KG1 (cell line): ENCODE measurements at regions not wholly inside any gene's neighbourhood (a gene's known extent, or its start where the extent isn't known, plus 50 kb on each side); places are given as distances from the start of the nearest gene placed in this dataset.

ENCODE experiments used
- DNase-seq: peaks from one replicate; lab custom pipeline; 2025; lab: John Stamatoyannopoulos, UW

DNA sequence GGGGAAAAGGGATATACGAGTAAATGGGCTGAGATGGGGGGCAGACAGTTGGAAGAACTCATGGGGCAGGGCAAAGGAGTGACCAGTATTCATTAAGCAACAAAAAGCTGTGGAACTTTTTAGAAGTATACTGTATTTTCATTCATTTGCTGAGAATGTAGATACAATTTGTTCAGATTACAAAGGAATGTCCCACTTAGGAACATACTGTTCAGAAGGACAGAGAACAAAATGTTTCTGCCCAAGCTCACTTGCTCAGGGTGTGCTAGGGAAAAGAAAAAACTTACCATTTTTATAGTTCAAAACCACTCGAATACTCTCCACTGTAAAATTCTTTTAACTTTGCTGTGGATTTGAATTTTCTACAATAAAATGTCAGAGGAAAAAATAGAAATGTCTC is 135.2 kb upstream of the AFF2 start:
- DNase-seq, result no peak

DNA sequence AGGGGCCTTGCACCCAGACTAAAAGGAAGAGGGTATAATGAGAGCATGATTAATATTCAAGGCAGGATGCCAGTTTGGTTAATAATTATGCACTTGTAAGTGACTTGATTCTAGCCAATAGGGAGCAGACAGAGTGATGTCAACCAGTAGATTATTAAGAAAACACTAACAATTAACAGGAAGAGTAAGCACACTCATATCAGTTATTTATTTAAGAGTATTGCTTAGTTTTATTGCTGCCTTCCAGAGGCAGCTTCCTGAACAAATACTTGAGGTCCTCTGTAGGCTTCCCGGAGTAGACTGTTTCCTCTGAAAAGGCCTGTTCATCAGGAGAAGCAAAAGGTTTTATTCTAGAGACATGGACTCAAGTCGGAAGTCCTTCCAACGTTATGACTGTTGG is 129.1 kb upstream of the AFF2 start:
- no peak for DNase-seq

DNA sequence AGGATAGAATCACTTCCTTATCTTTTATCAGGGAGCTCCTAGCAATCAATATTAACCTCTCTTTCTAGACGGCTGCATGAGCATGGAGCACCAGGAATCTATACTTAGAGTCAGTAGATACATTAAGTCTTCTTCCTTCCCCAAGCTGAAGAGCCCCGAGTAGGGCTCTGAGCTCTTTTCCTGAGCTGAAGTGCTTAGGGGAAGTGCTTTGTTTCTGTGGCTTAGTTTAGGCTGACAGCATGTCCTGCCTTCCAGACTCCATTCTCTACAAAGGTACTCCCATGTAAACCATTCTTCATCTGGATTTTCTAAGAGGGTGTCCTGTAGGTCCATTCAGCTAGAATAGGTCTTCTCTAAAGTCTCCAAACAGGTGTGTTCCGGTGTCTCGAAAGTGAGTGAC is 127.5 kb upstream of the AFF2 start:
- DNase-seq, result no peak

GRCh38 chrX:148376342-148376741 is 124.1 kb upstream of the AFF2 start:
- DNase-seq, result no peak

DNA sequence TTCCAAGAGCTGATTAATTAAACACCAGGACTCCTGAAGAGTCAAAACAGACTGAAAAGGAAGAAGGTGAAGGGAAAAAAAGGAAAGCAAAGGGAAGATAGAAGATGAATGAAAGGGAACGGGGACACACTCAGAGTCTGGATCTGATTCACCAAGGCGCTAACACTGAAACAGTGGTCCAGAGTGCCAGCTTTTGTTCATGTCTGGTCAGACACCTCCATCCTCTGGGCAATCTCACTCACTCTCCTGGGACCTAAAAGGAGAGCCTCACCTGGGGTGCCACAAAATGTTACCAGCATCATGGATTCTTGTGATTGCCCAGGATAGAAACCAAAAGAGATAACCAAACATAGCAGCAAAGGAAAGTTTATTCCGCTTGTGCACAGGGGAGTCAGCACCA is 120.3 kb upstream of the AFF2 start:
- DNase-seq, result no peak

DNA sequence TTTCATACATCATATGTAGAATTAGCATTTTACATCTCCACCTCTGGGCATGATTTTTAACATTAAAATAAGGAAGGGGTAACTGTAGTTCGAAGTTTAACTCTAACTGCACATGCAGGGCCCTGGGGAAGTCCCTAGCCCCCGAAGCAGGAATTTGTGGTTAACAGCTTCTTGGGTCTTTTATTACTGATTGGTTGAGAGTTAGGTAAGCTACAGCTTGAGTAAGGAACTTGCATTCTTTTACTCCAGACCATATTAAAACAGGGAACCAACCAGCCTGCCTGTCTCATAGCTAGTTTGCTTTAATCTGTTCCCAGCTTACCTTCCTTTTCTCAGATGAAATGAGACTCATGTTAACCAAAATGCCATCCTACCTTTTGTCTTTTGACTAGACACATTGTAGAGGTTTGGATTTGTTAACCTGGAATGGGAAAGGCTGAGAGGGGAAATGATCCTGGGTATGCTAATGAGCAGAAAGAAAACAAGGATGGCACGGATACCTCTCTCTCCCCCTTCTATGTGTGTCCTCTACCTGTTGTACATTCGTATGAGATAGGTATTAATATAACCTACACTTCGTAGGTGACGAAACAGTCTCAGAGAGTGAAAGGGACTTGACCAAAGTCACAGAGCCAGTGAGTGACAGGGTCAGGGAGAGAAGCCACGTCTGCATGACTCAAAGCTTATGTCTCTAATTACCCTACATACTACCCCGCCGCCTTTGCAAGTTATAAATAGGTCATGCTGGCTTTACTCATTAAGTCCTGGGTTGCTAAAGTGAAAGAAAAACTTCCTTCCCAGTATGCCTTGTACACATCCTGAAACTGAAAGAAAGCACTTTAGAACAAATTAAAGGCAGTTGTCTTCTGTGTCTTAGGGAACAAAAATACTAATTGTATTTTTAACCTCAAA is 119.5 kb upstream of the AFF2 start:
- DNase-seq, result peak; percentile 2

DNA sequence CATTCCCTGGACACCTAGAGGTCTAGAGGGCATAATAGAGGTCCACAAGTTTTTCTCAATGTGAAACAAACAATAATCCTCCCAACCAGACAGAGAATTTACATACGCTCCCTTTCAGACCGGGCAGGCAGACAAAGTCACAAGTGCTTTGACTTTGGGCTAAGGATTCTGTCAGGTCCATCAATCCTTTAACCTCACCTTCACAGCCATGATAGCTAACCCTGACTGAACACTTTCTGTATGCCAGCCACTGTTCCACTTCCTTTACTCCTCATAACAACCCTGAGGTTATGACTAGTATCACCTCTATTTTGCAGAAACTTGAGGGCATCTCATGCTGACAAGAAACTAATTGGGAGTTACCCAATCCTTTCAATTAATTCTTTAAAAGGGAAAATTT is 118.8 kb upstream of the AFF2 start:
- DNase-seq, result peak; percentile 1

- DNase-seq, result no peak
These were observed 117.4 kb upstream of the AFF2 start for GRCh38 chrX:148382983-148383382.

- DNase-seq, result no peak
These were observed 114.9 kb upstream of the AFF2 start for GRCh38 chrX:148385471-148385870.

DNA sequence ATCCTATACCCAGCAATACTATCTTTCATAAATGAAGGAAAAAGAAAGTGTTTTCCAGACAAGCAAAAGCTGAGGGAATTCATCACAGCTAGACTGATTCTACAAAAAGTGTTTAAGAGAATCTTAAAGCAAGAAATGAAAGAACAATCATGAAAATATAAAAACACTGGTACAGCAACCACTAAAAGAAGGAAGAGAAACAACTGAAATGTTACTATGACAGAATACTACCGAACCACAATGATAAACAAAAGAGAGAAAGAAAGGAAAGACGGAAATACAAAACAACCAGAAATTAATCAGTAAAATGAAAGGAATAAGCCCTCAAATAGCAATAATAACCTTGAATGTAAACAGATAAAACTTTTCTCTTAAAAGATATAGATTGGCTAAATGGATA is 110.8 kb upstream of the AFF2 start:
- DNase-seq, result no peak

DNA sequence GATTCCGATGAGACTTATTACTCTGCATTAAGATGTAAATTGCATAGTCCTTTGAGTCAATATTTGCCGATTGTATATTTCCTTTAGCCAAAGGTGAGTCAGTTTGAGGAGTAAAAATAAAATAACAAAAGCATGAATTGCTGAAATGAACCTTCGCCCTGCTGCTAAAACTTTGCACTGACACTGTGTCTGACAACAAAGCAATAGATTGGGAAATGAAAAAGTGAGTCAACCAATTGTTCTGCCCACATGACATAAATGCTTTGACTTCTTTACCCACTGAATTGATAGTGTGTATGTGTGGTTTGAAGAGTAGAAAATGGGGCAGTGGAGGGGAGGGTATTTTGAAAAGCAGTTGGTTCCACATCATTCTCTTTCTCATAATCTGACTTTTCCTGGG is 88.4 kb upstream of the AFF2 start:
- DNase-seq, result no peak

DNA sequence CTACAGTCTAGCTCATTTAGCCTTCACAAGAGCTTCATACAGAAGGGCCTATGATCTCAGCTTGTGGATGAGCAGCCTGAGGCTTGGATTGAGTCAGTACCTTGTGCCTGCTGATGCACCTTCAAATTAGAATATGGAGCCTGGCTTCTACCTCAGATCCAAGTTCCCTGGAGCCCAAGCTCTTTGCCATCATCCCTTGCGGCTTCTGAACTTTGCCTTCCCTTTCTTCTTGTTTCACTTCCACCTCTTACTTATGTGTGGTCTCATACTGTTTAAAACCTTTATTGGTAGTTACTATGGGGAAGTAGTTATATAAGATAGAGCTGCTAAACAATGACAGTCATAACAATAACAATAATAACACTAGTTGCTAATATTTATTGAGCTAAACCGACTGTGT is 84.3 kb upstream of the AFF2 start:
- DNase-seq, result no peak

DNA sequence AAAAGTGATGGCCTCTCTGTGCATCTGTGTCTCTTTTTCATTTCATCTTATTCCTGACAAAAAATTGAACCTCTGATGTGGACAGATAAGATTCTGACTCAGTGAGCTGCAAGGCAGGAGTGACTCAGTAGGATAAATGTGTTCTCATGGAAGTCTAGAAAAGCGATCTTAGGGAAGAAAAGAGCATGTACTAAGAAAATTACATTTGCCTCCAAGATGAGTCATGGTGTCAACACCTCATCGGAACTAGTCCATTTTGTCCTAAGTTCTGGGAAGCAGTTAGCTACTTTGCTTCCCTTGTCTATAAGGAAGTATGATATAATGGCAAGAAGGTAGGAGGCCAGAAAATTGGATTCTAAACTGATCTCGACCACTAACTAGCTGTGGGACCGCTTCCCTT is 83.5 kb upstream of the AFF2 start:
- DNase-seq, result no peak

- no peak for DNase-seq
These were observed 82.5 kb upstream of the AFF2 start for GRCh38 chrX:148417934-148418333.

DNA sequence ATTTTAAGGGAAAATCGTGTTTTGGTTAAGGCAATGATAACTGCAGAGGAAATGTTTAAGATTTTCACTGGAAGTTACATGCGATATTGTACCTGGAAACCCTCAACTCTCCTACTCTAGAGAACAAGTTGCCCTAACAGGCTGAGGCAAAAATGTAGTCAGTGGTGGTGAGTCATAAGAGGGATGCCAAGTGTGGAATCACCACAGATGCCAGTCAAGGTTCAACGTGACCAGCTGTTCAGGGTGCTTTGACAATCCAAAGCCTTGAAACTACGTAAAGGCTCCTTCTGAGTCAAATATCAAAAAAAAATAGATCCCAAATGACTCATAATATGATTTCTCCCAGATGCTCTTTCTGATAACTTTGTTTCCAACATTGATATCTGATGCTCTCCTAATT is 77.9 kb upstream of the AFF2 start:
- no peak for DNase-seq

GRCh38 chrX:148424570-148424969 is 75.8 kb upstream of the AFF2 start:
- DNase-seq, result no peak

- DNase-seq, result no peak
These were observed 74.0 kb upstream of the AFF2 start for GRCh38 chrX:148426467-148426866.

GRCh38 chrX:148441387-148441786 is 59.0 kb upstream of the AFF2 start:
- DNase-seq, result no peak

- no peak for DNase-seq
These were observed 57.2 kb upstream of the AFF2 start for GRCh38 chrX:148443216-148443615.

DNA sequence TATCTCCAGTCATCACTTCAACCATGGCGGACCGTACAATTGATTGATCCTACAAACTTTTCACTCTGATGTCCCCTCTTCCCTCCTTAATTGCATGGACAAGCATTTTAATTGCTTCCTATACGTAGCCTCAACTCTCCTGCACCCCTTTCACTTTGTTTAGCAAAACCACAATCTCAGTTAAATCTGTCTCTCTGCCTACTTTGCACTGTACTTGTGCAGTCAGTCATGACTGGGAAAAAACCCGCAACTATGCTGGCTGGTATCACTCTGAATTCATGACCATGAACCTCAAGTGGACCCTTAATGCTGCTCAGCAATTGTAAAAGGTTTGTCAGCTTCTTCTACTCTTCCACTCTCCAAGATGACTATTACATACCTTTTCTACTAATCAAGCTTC is 51.7 kb upstream of the AFF2 start:
- no peak for DNase-seq
